IMR-90 (cell line): ENCODE measurements at regions not wholly inside any gene's neighbourhood (a gene's known extent, or its start where the extent isn't known, plus 50 kb on each side); places are given as distances from the start of the nearest gene placed in this dataset.

Source experiments
- ATAC-seq: fragments of 200-7000 bp; cut with Tn5 transposase; 2 replicates; pipeline ENCODE4 v1.9.1; 2020; ENCODE audit warnings: low read depth, mild to moderate bottlenecking, moderate library complexity
- BruUV-seq: library from RNA; stranded (reverse); fragments of 400-500 nt; replicated peaks from 2 replicates; lab custom pipeline; 2021; lab: Mats Ljungman, UMichigan
- CTCF ChIA-PET: fragments of 300-600 bp; formaldehyde crosslinking; extraction: SDS; loops from one replicate; lab custom pipeline; 2021; ENCODE audit warnings: antibody characterized with exemption; lab: Yijun Ruan, JAX
- POLR2A ChIA-PET: fragments of 300-600 bp; sonication (Branson Sonifier 250); formaldehyde crosslinking; loops from one replicate; lab custom pipeline; 2022; ENCODE audit warnings: antibody characterized with exemption; ENCODE audit not compliant: unreplicated experiment; lab: Charles Lee
- DNase-seq: peaks from one replicate; pipeline ENCODE4 v3.0.0; 2013
- H2AFZ ChIP-seq: replicated peaks from 2 replicates; pipeline ENCODE3; 2013; ENCODE audit warnings: low read length, mild to moderate bottlenecking; ENCODE audit not compliant: poor library complexity
- H2AK5ac ChIP-seq: 2 replicates; pipeline ENCODE4 v1.6.1; 2013; ENCODE audit warnings: low read depth, low read length, inconsistent platforms
- H2AK9ac ChIP-seq: replicated peaks from 2 replicates; pipeline ENCODE3; 2013; ENCODE audit warnings: mild to moderate bottlenecking, low read depth, low read length, moderate library complexity; ENCODE audit not compliant: poor library complexity
- H2BK120ac ChIP-seq: 2 replicates; pipeline ENCODE4 v1.6.1; 2013; ENCODE audit warnings: low read depth, low read length, inconsistent platforms
- H2BK15ac ChIP-seq: 3 replicates; pipeline ENCODE4 v1.6.1; 2013; ENCODE audit warnings: low read depth, low read length, inconsistent platforms
- H2BK20ac ChIP-seq: 2 replicates; pipeline ENCODE4 v1.6.1; 2013; ENCODE audit warnings: low read depth, mild to moderate bottlenecking, inconsistent platforms, low read length, moderate library complexity
- H2BK5ac ChIP-seq: 2 replicates; pipeline ENCODE4 v1.6.1; 2013; ENCODE audit warnings: mild to moderate bottlenecking, low read depth, low read length, inconsistent platforms; ENCODE audit not compliant: poor library complexity, severe bottlenecking
- H3K14ac ChIP-seq: replicated peaks from 2 replicates; pipeline ENCODE4 v1.6.1; 2013; ENCODE audit warnings: low read depth, low read length, inconsistent platforms
- H3K18ac ChIP-seq: 2 replicates; pipeline ENCODE4 v1.6.1; 2013; ENCODE audit warnings: low read depth, low read length, control low read depth
- H3K23ac ChIP-seq: 2 replicates; pipeline ENCODE4 v1.6.1; 2013; ENCODE audit warnings: low read depth, low read length, inconsistent platforms
- H3K27ac ChIP-seq: 2 replicates; pipeline ENCODE4 v1.5.1; 2013; ENCODE audit warnings: mild to moderate bottlenecking, control low read depth, low read length; ENCODE audit not compliant: insufficient read depth
- H3K27me3 ChIP-seq: 2 replicates; pipeline ENCODE4 v1.6.1; 2013; ENCODE audit warnings: low read length; ENCODE audit not compliant: control insufficient read depth, insufficient read depth
- H3K36me3 ChIP-seq: 2 replicates; pipeline ENCODE4 v1.6.1; 2013; ENCODE audit warnings: low read length, mixed read lengths; ENCODE audit not compliant: control insufficient read depth, insufficient read depth
- H3K4ac ChIP-seq: 2 replicates; pipeline ENCODE4 v1.6.1; 2013; ENCODE audit warnings: low read depth, low read length, inconsistent platforms
- H3K4me1 ChIP-seq: 2 replicates; pipeline ENCODE4 v1.6.1; 2013; ENCODE audit warnings: low read length, mixed read lengths; ENCODE audit not compliant: control insufficient read depth, insufficient read depth
- H3K4me2 ChIP-seq: 2 replicates; pipeline ENCODE4 v1.6.1; 2013; ENCODE audit warnings: low read depth, mild to moderate bottlenecking, control low read depth, low read length, moderate library complexity
- H3K4me3 ChIP-seq: 2 replicates; pipeline ENCODE4 v1.5.1; 2013; ENCODE audit warnings: low read depth, mild to moderate bottlenecking, control low read depth, low read length, moderate library complexity; ENCODE audit not compliant: insufficient read depth
- H3K56ac ChIP-seq: 2 replicates; pipeline ENCODE4 v1.6.1; 2013; ENCODE audit warnings: low read length, inconsistent platforms; ENCODE audit not compliant: insufficient read depth; ENCODE audit errors: extremely low read depth
- H3K79me1 ChIP-seq, 2 experiments: 2 replicates each; pipeline ENCODE4 v1.6.1; 2013; ENCODE audit warnings: low read length in 2 of 2, inconsistent platforms in 1 of 2, low read depth in 1 of 2
- H3K9ac ChIP-seq: 2 replicates; pipeline ENCODE4 v1.6.1; 2013; ENCODE audit warnings: low read depth, low read length, control low read depth
- H3K9me1 ChIP-seq: 2 replicates; pipeline ENCODE4 v1.6.1; 2013; ENCODE audit warnings: low read length, inconsistent platforms; ENCODE audit not compliant: insufficient read depth
- H3K9me3 ChIP-seq: 2 replicates; pipeline ENCODE4 v1.6.1; 2013; ENCODE audit warnings: low read length; ENCODE audit not compliant: control insufficient read depth, insufficient read depth
- H4K20me1 ChIP-seq: 2 replicates; pipeline ENCODE4 v1.6.1; 2013; ENCODE audit warnings: low read length, inconsistent platforms; ENCODE audit not compliant: insufficient read depth
- H4K5ac ChIP-seq: 2 replicates; pipeline ENCODE4 v1.6.1; 2013; ENCODE audit warnings: mild to moderate bottlenecking, low read depth, low read length, control low read depth
- H4K8ac ChIP-seq, 2 experiments: 2 replicates each; pipeline ENCODE4 v1.6.1; 2013; ENCODE audit warnings: low read depth in 2 of 2, low read length in 2 of 2, control low read depth in 1 of 2, inconsistent platforms in 1 of 2
- H4K91ac ChIP-seq: 2 replicates; pipeline ENCODE4 v1.6.1; 2013; ENCODE audit warnings: low read depth, low read length, inconsistent platforms; ENCODE audit not compliant: insufficient read depth
- BHLHE40 ChIP-seq: fragments of 150-350 bp; IDR thresholded peaks from 2 replicates; pipeline ENCODE4 v1.6.1; 2016; ENCODE audit warnings: mild to moderate bottlenecking, low read depth, low read length
- CHD1 ChIP-seq: IDR thresholded peaks from 2 replicates; pipeline ENCODE4 v1.6.1; 2012; ENCODE audit warnings: low read depth, low read length, improper control_type of control experiment
- MAFK ChIP-seq: IDR thresholded peaks from 2 replicates; pipeline ENCODE4 v1.6.1; 2012; ENCODE audit warnings: low read depth, low read length, improper control_type of control experiment
- MAZ ChIP-seq: IDR thresholded peaks from 2 replicates; pipeline ENCODE4 v1.6.1; 2012; ENCODE audit warnings: low read depth, mild to moderate bottlenecking, low read length, improper control_type of control experiment, moderate library complexity, borderline replicate concordance
- MXI1 ChIP-seq: IDR thresholded peaks from 2 replicates; pipeline ENCODE4 v1.6.1; 2012; ENCODE audit warnings: low read depth, mild to moderate bottlenecking, low read length, moderate library complexity, borderline replicate concordance
- NFE2L2 ChIP-seq: fragments of 150-350 bp; IDR thresholded peaks from 2 replicates; pipeline ENCODE4 v1.6.1; 2016; ENCODE audit warnings: low read depth, mild to moderate bottlenecking, low read length
- RAD21 ChIP-seq: IDR thresholded peaks from 2 replicates; pipeline ENCODE4 v1.6.1; 2012; ENCODE audit warnings: low read length, improper control_type of control experiment
- RCOR1 ChIP-seq: IDR thresholded peaks from 2 replicates; pipeline ENCODE4 v1.6.1; 2012; ENCODE audit warnings: mild to moderate bottlenecking, low read length, improper control_type of control experiment; ENCODE audit not compliant: insufficient replicate concordance
- RFX5 ChIP-seq: IDR thresholded peaks from 2 replicates; pipeline ENCODE4 v1.8.0; 2012; ENCODE audit warnings: low read depth, mild to moderate bottlenecking, low read length, moderate library complexity
- SMC3 ChIP-seq: fragments of 150-350 bp; IDR thresholded peaks from 2 replicates; pipeline ENCODE4 v1.6.1; 2016; ENCODE audit warnings: low read depth, mild to moderate bottlenecking, antibody characterized with exemption, low read length, moderate library complexity
- USF2 ChIP-seq: fragments of 150-350 bp; IDR thresholded peaks from 2 replicates; pipeline ENCODE4 v1.6.1; 2017; ENCODE audit warnings: mild to moderate bottlenecking, antibody characterized with exemption, low read length, low read depth
- WGBS, 2 experiments: methylation state at CpG; one replicate each; pipeline versions ENCODE4 v1.1.5 to v1.1.7; 2013; ENCODE audit warnings: missing lambda C conversion rate in 2 of 2; ENCODE audit not compliant: insufficient read length in 1 of 2; ENCODE audit errors: extremely low coverage in 2 of 2; 5-methylcytosine and 5-hydroxymethylcytosine counted together
- dilution Hi-C: fragments of 300-500 bp; cut with HindIII; formaldehyde crosslinking; loops from one replicate; pipeline ENCODE4 v1.14.3; 2018; ENCODE audit warnings: low sequenced_read_pairs; ENCODE audit not compliant: unreplicated experiment
- in situ Hi-C: fragments of 300-500 bp; cut with MboI; formaldehyde crosslinking; loops from 3 replicates; pipeline ENCODE4 v1.14.3; 2019; ENCODE audit warnings: low sequenced_read_pairs, inconsistent platforms, mixed read lengths
- intact Hi-C: fragments of 100-400 bp; cut with micrococcal nuclease; formaldehyde crosslinking; loops from 2 replicates; pipeline ENCODE4 v1.10.0; 2022
- TF ChIP-seq, protein P1 (sequence below): conservative IDR thresholded peaks from 2 replicates; pipeline ENCODE4 v1.5.1; 2012; ENCODE audit warnings: mild to moderate bottlenecking, low read depth, low read length, improper control_type of control experiment

DNA sequence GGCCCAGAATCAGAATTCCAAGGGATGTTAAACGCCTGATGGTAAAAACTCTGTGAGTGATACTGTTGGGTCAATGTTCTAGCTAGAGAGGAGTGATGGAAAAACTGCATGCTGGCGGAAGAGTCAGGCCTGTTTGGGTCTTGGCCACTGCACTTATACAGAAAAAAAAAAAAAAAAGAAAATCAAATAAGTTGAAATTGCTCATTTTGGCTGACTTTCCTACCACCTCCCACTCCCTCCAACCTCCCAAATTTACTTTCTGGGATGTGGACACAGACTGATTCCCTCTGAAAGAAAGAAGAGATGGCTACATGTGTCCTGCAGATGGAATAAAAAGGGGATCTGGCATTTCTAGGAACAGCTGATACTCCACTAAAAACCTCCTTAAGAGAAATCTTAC lies 234.1 kb upstream of the GIMD1 start:
- Histone ChIP-seq H3K36me3 (no peaks in the 10 kb centered on the region), H3K23ac (no peak overlapping the region), H3K27ac (no peak overlapping the region), H2BK20ac (no peak overlapping the region), H2BK15ac (no peak overlapping the region), H3K4ac (no peak overlapping the region), H2BK5ac (no peak overlapping the region), H3K4me1 (no peaks in the 10 kb centered on the region), H3K27me3 (no peaks in the 10 kb centered on the region), H3K56ac (no peak overlapping the region), H2AK5ac (no peak overlapping the region), H3K79me1 (no peaks in the 10 kb centered on the region), H3K4me3 (no peak overlapping the region), H4K8ac (no peak overlapping the region), H4K91ac (no peak overlapping the region), H2AFZ (no peak overlapping the region), H4K5ac (no peak overlapping the region), H3K9me3 (no peaks in the 10 kb centered on the region), H2BK120ac (no peak overlapping the region), H3K18ac (no peak overlapping the region), H2AK9ac (no peak overlapping the region), H4K20me1 (no peaks in the 10 kb centered on the region), H3K9ac (no peak overlapping the region), H3K4me2 (no peak overlapping the region), H3K9me1 (no peaks in the 10 kb centered on the region), H3K14ac (no peak overlapping the region)
- dilution Hi-C loops: no loop called here
- ChIA-PET POLR2A (no interaction called here), CTCF (no interaction called here)
- WGBS, 2 experiments: no CpG with 5 or more reads among the region's 2 CpGs
- no peak for ATAC-seq
- DNase-seq: no peak
- BruUV-seq: no TSS peak
- no peak for TF ChIP-seq BHLHE40
- TF ChIP-seq MAFK: no peak
- TF ChIP-seq, protein P1, sequence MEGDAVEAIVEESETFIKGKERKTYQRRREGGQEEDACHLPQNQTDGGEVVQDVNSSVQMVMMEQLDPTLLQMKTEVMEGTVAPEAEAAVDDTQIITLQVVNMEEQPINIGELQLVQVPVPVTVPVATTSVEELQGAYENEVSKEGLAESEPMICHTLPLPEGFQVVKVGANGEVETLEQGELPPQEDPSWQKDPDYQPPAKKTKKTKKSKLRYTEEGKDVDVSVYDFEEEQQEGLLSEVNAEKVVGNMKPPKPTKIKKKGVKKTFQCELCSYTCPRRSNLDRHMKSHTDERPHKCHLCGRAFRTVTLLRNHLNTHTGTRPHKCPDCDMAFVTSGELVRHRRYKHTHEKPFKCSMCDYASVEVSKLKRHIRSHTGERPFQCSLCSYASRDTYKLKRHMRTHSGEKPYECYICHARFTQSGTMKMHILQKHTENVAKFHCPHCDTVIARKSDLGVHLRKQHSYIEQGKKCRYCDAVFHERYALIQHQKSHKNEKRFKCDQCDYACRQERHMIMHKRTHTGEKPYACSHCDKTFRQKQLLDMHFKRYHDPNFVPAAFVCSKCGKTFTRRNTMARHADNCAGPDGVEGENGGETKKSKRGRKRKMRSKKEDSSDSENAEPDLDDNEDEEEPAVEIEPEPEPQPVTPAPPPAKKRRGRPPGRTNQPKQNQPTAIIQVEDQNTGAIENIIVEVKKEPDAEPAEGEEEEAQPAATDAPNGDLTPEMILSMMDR: no peak
- no peak for TF ChIP-seq RAD21
- TF ChIP-seq USF2: no peak
- TF ChIP-seq CHD1: no peak
- TF ChIP-seq NFE2L2: no peak
- no peak for TF ChIP-seq MAZ
- no peak for TF ChIP-seq RFX5
- no peak for TF ChIP-seq SMC3
- TF ChIP-seq RCOR1: no peak
- TF ChIP-seq MXI1: no peak
- intact Hi-C loops: loop anchor here (5.0 kb wide), 1 partner anchor 55 kb away; no protein-coding TSS in a partner anchor
- in situ Hi-C loops: no loop called here
